ENCODE measurements at regions not wholly inside any gene's neighbourhood (a gene's known extent, or its start where the extent isn't known, plus 50 kb on each side); places are given as distances from the start of the nearest gene placed in this dataset.
"Not testable (repeated sequence)": the region's sequence is repeated elsewhere in the genome, so short reads cannot be mapped to it uniquely, and the experiment has no call there.

GRCh38 chr5:152741126-152741525 is 336.0 kb upstream of the NMUR2 start:
- not testable (repeated sequence) for TF ChIP-seq POLR2A, POLR2AphosphoS5 (IDR thresholded peaks at IDR 0.05; ENCODE audit: low read depth, low read length)
